AML-193 (cell line): ENCODE measurements at regions not wholly inside any gene's neighbourhood (a gene's known extent, or its start where the extent isn't known, plus 50 kb on each side); places are given as distances from the start of the nearest gene placed in this dataset.
"Not testable (repeated sequence)": the region's sequence is repeated elsewhere in the genome, so short reads cannot be mapped to it uniquely, and the experiment has no call there.

Experiments
- DNase-seq, 2 experiments: peaks; one replicate each; lab custom pipeline; 2025; lab: John Stamatoyannopoulos, UW

GRCh38 chr6:105726902-105727655 is 324.2 kb upstream of the PREP start:
- DNase-seq: no peak

- DNase-seq: no peak
Measured at GRCh38 chr6:105714846-105715245, 312.0 kb upstream of the PREP start.

GRCh38 chr6:105713474-105714118 is 310.7 kb upstream of the PREP start:
- no peak for DNase-seq

DNA sequence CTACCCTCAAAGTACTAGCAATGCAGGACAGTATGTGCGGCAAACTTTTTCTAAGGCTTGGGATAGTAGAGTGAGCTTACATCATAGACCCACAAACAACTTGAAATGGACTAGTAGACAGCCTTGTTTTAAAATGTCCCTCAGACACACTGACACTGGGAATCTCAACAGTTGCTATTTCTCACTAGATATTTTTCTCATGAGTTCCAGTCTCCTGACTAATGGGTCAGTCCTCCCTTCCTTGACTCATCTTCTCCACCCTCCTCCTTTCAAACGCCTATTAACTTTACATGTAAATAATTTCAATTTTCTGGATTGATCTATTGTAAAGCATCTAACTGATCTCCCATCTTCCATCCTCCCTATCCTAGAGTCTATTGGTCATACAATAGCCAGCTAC is 308.3 kb upstream of the PREP start:
- DNase-seq: no peak

- DNase-seq: no peak
Measured at GRCh38 chr6:105705608-105706007, 302.7 kb upstream of the PREP start.

- DNase-seq: no peak
Measured at GRCh38 chr6:105695461-105695860, 292.6 kb upstream of the PREP start.

GRCh38 chr6:105692613-105693215 is 289.8 kb upstream of the PREP start:
- peak; percentile 50 to 65 for DNase-seq

DNA sequence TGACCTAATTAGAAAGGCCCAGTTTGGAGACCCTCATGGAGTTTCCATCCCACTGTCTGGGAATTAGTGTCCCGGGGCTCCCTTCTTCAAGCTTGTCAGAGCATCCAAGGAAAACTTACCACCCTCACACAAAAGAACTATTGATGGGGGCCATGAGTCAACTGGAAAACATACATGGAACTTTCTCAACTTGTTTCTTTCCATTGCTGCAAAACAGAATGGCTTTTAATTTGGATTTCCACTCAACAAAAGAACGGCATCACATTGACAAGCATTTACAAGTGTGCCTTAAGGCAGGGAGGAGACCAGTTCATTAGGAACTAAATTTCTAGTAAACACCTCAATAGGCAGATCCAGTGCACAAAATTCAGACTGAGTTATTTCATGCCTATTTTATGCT is 289.1 kb upstream of the PREP start:
- no peak for DNase-seq

- DNase-seq: no peak
Measured at GRCh38 chr6:105691081-105691480, 288.2 kb upstream of the PREP start.

- DNase-seq: no peak
Measured at GRCh38 chr6:105688573-105688972, 285.7 kb upstream of the PREP start.

- not testable (repeated sequence) for DNase-seq
Measured at GRCh38 chr6:105686793-105687192, 283.9 kb upstream of the PREP start.

DNA sequence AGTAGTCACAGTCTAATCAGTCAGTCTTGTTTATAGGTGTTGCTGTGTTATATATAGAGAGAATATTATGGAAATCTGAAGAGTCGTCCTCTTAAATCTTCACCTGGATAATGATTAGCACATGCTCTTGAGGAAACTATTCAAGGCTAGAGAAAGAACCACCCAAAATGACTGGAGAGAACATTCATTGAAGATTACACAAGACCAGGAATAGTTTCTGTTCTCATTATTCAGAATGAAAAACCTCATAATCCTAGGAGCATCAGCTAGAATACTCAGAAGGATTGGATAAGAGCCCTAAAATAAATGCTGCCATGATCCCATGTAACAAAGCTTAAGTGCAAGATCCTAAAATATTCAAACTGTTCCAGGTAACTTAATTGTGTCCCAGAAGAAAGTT is 278.2 kb upstream of the PREP start:
- DNase-seq: no peak

DNA sequence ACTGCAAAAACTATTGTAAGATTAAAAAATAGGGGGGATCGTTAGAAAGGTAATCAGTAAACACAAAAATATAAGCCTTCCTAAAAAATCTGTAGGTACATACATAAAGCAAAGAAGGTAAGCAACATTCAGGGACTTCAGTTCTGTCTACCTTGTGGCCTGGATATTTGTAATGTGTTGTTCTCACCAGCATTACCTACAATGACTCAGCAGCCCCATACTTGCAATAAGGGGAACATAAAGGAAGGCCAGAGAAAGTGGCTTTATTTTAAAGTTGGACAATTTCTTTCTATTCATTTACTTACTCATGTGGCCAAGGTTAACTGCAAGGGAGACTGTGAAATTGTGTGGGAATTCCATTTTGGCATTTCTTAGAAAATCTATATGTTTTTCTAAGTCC is 277.2 kb upstream of the PREP start:
- no peak for DNase-seq

- DNase-seq: no peak
Measured at GRCh38 chr6:105678516-105678915, 275.6 kb upstream of the PREP start.

DNA sequence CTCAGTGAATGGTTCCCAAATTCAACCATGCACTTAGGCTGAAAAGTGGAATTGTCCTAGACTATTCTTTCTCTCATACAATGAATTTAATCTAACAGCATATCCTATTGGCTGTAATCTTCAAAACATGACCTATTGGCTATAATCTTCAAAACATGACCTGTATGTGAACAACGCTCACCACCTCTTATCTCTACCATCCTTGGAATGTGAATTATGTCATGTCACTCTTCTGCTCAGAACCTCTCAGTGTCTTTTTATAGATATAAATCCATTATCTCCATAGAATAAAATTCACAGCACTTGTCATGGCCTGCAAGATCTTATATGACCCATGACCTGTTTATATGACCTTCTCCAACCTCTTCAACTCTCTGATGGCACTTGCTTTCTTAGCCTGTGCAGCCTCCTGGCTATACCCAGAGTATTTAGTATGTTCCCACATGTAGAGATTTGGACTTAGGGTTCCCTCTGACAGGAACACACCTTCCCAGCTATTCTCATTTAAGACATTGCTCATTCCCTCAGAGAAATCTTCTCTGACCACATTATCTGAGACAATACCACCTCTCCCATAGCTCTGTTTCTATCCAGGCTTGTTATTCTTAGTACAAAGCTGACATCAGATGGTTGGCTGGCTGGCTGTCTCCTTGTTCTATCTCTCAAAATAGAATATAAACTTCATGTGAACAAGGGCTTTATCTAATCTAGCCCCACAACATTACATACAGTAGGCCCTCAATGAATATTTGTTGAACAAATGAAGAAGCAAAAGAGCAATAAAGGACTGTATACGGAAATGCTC is 275.0 kb upstream of the PREP start:
- DNase-seq: no peak

DNA sequence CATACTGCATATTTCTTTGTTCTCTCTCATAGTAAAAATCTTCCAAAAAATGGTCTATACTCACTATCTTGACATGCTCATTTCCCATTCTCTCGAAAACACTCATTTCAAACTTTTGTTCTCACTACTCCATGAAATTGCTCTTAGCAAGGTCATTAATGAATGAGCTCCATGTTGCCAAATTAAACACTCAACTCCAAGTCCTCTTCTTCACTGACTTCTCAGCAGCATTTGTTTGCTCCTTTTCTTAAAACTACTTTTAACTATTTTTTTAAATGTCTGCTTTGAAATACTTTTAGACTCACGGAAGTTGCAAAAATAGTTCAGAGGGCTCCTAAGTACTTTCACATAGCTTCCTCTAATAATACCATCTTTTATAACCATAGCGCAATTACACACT is 274.0 kb upstream of the PREP start:
- no peak for DNase-seq

- no peak for DNase-seq
Measured at GRCh38 chr6:105675715-105676397, 273.0 kb upstream of the PREP start.

DNA sequence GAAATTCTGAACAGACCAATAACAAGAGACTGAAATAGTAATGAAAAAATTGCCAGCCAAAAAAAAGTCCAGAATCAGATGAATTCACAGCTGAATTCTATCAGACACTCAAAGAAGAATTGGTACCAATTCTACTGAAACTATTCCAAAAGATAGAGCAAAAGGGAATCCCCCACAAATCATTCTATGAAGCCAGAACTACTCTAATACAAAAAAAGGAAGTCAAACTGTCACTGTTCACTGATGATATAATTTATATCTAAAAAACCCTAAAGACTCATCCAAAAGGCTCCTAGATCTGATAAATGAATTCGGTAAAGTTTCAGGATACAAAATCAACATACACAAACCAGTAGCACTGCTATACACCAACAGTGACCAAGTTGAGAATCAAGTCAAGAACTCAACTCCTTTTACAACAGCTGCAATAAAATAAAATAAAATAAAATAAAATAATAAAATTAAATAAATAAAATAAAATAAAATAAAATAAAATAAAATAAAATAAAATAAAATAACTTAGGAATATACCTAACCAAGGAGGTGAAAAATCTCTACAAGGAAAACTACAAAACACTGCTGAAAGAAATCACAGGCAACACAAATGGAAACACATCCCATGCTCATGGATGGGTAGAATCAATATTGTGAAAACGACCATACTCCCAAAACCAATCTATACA is 270.1 kb upstream of the PREP start:
- DNase-seq: not testable (repeated sequence)

GRCh38 chr6:105669232-105669631 is 266.4 kb upstream of the PREP start:
- no peak for DNase-seq

- DNase-seq: no peak
Measured at GRCh38 chr6:105667056-105667455, 264.2 kb upstream of the PREP start.

GRCh38 chr6:105664931-105665330 is 262.0 kb upstream of the PREP start:
- DNase-seq: no peak
